Loucy (cell line): ENCODE measurements at regions not wholly inside any gene's neighbourhood (a gene's known extent, or its start where the extent isn't known, plus 50 kb on each side); places are given as distances from the start of the nearest gene placed in this dataset.

Source experiments
- H2AFZ ChIP-seq: fragments of 200-600 bp; sonication (generic); 2 replicates; pipeline ENCODE4 v1.6.0; 2016; ENCODE audit warnings: antibody characterized with exemption, mild to moderate bottlenecking, low read length, moderate library complexity
- H3F3A ChIP-seq: fragments of 200-600 bp; 2 replicates; pipeline ENCODE4 v1.6.0; 2016; ENCODE audit warnings: antibody characterized with exemption, low read depth, mild to moderate bottlenecking
- H3K27me3 ChIP-seq: fragments of 200-600 bp; sonication (generic); 2 replicates; pipeline ENCODE4 v1.6.1; 2014; ENCODE audit warnings: low read length, mild to moderate bottlenecking; ENCODE audit not compliant: insufficient read depth, poor library complexity, severe bottlenecking
- H3K36me3 ChIP-seq: fragments of 200-600 bp; sonication (generic); 2 replicates; pipeline ENCODE4 v1.6.1; 2016; ENCODE audit warnings: low read length; ENCODE audit not compliant: insufficient read depth
- H3K4me1 ChIP-seq: fragments of 200-600 bp; sonication (generic); 2 replicates; pipeline ENCODE4 v1.5.1; 2014; ENCODE audit warnings: low read length, mild to moderate bottlenecking; ENCODE audit not compliant: insufficient read depth, poor library complexity, severe bottlenecking
- H3K4me2 ChIP-seq: fragments of 200-600 bp; sonication (generic); 2 replicates; pipeline ENCODE4 v1.6.0; 2014; ENCODE audit warnings: antibody characterized with exemption, low read length, low read depth, mild to moderate bottlenecking; ENCODE audit not compliant: poor library complexity, severe bottlenecking
- H3K4me3 ChIP-seq: fragments of 200-600 bp; sonication (generic); 2 replicates; pipeline ENCODE4 v1.5.1; 2014; ENCODE audit warnings: low read length, mild to moderate bottlenecking, mixed read lengths; ENCODE audit not compliant: poor library complexity, severe bottlenecking
- H3K79me2 ChIP-seq: fragments of 200-600 bp; sonication (generic); 2 replicates; pipeline ENCODE4 v1.6.1; 2014; ENCODE audit warnings: low read length; ENCODE audit not compliant: insufficient read depth
- H3K9ac ChIP-seq: fragments of 200-600 bp; sonication (generic); 2 replicates; pipeline ENCODE4 v1.6.0; 2014; ENCODE audit warnings: mild to moderate bottlenecking, low read depth, low read length, moderate library complexity; ENCODE audit not compliant: poor library complexity, severe bottlenecking
- H3K9me2 ChIP-seq: fragments of 200-600 bp; sonication (generic); replicated peaks from 2 replicates; pipeline ENCODE4 v1.6.1; 2016; ENCODE audit warnings: low read depth, low read length, mixed read lengths
- H3K9me3 ChIP-seq: fragments of 200-600 bp; sonication (generic); 2 replicates; pipeline ENCODE4 v1.6.1; 2014; ENCODE audit warnings: mild to moderate bottlenecking, antibody characterized with exemption, low read length, low read depth; ENCODE audit not compliant: insufficient read depth
- H4K20me1 ChIP-seq: fragments of 200-600 bp; sonication (generic); 2 replicates; pipeline ENCODE4 v1.6.0; 2014; ENCODE audit warnings: antibody characterized with exemption, low read length, mild to moderate bottlenecking; ENCODE audit not compliant: insufficient read depth, poor library complexity, severe bottlenecking
- EZH2phosphoT487 ChIP-seq: fragments of 200-600 bp; IDR thresholded peaks from 2 replicates; pipeline ENCODE4 v1.6.1; 2018; ENCODE audit warnings: antibody characterized with exemption, mild to moderate bottlenecking, moderate library complexity, borderline replicate concordance
- TF ChIP-seq, protein P1 (sequence below): fragments of 200-600 bp; sonication (generic); conservative IDR thresholded peaks from 2 replicates; pipeline ENCODE4 v1.5.1; 2014; ENCODE audit warnings: mild to moderate bottlenecking, antibody characterized with exemption, low read length

DNA sequence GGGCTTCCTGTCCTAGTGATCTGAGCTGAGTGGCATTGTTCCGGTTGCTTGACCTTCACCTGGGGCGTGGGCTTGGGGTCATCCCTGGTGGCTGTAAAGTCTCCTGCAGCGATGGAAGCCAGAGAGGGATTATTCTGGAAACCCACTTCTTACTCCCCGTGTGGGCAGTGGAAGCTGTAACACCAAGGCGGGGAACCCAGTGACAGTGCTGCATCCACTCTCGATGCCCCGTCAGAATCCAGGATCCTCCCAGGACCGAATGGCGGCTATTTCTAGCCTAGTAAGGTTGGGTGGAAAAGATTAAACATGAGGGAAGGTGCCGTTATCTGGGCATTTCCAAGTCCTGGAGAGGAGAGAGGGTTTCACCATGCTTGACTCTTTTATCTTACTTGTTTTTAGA is 280.6 kb downstream of the ZNF536 start:
- Histone ChIP-seq H3K4me2 (no peak overlapping the region), H4K20me1 (no peaks in the 10 kb centered on the region), H3K9ac (no peak overlapping the region), H3F3A (no peaks in the 10 kb centered on the region), H3K27me3 (no peaks in the 10 kb centered on the region), H3K36me3 (no peaks in the 10 kb centered on the region), H3K4me3 (no peak overlapping the region), H3K9me3 (no peaks in the 10 kb centered on the region), H3K79me2 (no peaks in the 10 kb centered on the region), H2AFZ (no peak overlapping the region), H3K9me2 (no peaks in the 10 kb centered on the region), H3K4me1 (no peaks in the 10 kb centered on the region)
- TF ChIP-seq, protein P1, sequence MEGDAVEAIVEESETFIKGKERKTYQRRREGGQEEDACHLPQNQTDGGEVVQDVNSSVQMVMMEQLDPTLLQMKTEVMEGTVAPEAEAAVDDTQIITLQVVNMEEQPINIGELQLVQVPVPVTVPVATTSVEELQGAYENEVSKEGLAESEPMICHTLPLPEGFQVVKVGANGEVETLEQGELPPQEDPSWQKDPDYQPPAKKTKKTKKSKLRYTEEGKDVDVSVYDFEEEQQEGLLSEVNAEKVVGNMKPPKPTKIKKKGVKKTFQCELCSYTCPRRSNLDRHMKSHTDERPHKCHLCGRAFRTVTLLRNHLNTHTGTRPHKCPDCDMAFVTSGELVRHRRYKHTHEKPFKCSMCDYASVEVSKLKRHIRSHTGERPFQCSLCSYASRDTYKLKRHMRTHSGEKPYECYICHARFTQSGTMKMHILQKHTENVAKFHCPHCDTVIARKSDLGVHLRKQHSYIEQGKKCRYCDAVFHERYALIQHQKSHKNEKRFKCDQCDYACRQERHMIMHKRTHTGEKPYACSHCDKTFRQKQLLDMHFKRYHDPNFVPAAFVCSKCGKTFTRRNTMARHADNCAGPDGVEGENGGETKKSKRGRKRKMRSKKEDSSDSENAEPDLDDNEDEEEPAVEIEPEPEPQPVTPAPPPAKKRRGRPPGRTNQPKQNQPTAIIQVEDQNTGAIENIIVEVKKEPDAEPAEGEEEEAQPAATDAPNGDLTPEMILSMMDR, result no peak
- no peak for TF ChIP-seq EZH2phosphoT487

DNA sequence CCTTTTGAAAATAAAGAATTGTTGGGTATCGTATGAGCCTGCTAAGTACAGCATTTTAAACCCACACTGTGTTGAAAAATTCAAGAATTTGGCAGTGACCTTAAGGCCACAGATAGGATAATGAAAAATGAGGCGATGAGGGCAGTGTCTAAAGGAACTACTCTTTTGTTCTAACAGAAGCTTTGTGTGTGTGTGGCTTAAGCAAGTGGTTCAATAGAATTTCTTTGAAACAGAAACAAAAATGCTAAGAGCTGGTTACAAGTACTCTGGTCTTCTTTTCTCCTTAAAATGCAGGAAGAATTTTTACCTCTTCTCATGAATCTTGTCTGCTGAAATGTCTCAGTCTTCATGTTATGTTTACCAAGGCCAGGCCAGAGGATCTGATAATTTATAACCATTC is 279.5 kb downstream of the ZNF536 start:
- no peaks in the 10 kb centered on the region for H3K9me3 ChIP-seq
- no peaks in the 10 kb centered on the region for H3K36me3 ChIP-seq
- H3K27me3 ChIP-seq, result no peaks in the 10 kb centered on the region
- H3K4me2 ChIP-seq, result no peak overlapping the region
- H4K20me1 ChIP-seq, result no peaks in the 10 kb centered on the region
- no peaks in the 10 kb centered on the region for H3K79me2 ChIP-seq
- no peak overlapping the region for H2AFZ ChIP-seq
- no peak overlapping the region for H3K4me3 ChIP-seq
- TF ChIP-seq, protein P1, result no peak
- no peak for TF ChIP-seq EZH2phosphoT487
- no peaks in the 10 kb centered on the region for H3F3A ChIP-seq
- H3K4me1 ChIP-seq, result no peaks in the 10 kb centered on the region
- no peaks in the 10 kb centered on the region for H3K9me2 ChIP-seq
- H3K9ac ChIP-seq, result no peak overlapping the region

DNA sequence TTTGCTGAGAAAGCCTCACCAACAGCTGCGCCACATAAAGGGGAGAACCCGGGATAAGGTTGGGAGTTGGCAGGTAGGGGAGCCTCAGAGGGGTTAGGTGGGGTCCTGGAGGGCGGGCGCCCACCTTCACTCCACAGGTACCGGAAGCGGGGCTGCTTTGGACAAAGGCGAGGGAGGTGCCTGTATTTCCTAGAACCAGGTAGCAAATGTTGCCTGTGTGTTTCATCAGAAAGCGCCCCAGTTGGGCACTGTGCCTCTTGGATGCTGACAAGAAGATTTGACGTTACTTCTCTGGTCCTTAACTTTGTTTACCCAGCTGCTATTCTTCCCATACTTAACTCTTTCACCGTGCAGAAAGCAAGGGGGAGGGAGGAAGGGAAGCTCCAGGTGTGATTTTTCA is 278.9 kb downstream of the ZNF536 start:
- H3F3A ChIP-seq, result no peaks in the 10 kb centered on the region
- no peaks in the 10 kb centered on the region for H4K20me1 ChIP-seq
- no peak overlapping the region for H3K4me3 ChIP-seq
- no peak overlapping the region for H2AFZ ChIP-seq
- H3K9me3 ChIP-seq, result no peaks in the 10 kb centered on the region
- H3K9ac ChIP-seq, result no peak overlapping the region
- no peak for TF ChIP-seq EZH2phosphoT487
- TF ChIP-seq, protein P1, result no peak
- H3K79me2 ChIP-seq, result no peaks in the 10 kb centered on the region
- H3K4me1 ChIP-seq, result no peaks in the 10 kb centered on the region
- H3K4me2 ChIP-seq, result no peak overlapping the region
- H3K27me3 ChIP-seq, result no peaks in the 10 kb centered on the region
- H3K9me2 ChIP-seq, result no peaks in the 10 kb centered on the region
- no peaks in the 10 kb centered on the region for H3K36me3 ChIP-seq
